HEK293T (cell line): ENCODE measurements at regions not wholly inside any gene's neighbourhood (a gene's known extent, or its start where the extent isn't known, plus 50 kb on each side); places are given as distances from the start of the nearest gene placed in this dataset.

Experiments used
- ARNT ChIP-seq: fragments of 450-650 bp; IDR thresholded peaks from 2 replicates; pipeline ENCODE4 v1.6.1; 2017; ENCODE audit warnings: mild to moderate bottlenecking
- BHLHE40 ChIP-seq: fragments of 450-650 bp; IDR thresholded peaks from 2 replicates; pipeline ENCODE4 v1.6.1; 2016; ENCODE audit warnings: mild to moderate bottlenecking, moderate library complexity, borderline replicate concordance
- CTBP1 ChIP-seq: fragments of 450-650 bp; IDR thresholded peaks from 2 replicates; pipeline ENCODE4 v1.6.1; 2016; ENCODE audit warnings: borderline replicate concordance
- ELF4 ChIP-seq: fragments of 450-650 bp; IDR thresholded peaks from 2 replicates; pipeline ENCODE4 v1.6.1; 2017; ENCODE audit warnings: antibody characterized with exemption
- FOXA1 ChIP-seq: fragments of 450-650 bp; IDR thresholded peaks from 2 replicates; pipeline ENCODE4 v1.6.1; 2016; ENCODE audit warnings: mild to moderate bottlenecking
- FOXK2 ChIP-seq: fragments of 450-650 bp; IDR thresholded peaks from 2 replicates; pipeline ENCODE4 v1.6.1; 2016; ENCODE audit warnings: mild to moderate bottlenecking
- FOXM1 ChIP-seq: fragments of 450-650 bp; IDR thresholded peaks from 2 replicates; pipeline ENCODE4 v1.6.1; 2017; ENCODE audit warnings: mild to moderate bottlenecking, borderline replicate concordance
- L3MBTL2 ChIP-seq: fragments of 450-650 bp; conservative IDR thresholded peaks from 2 replicates; pipeline ENCODE4 v1.6.1; 2016; ENCODE audit warnings: mild to moderate bottlenecking
- LEF1 ChIP-seq: fragments of 450-650 bp; IDR thresholded peaks from 2 replicates; pipeline ENCODE4 v1.6.1; 2017; ENCODE audit warnings: mild to moderate bottlenecking, borderline replicate concordance
- NFRKB ChIP-seq: fragments of 450-650 bp; IDR thresholded peaks from 2 replicates; pipeline ENCODE4 v1.6.1; 2016; ENCODE audit warnings: mild to moderate bottlenecking, moderate library complexity
- SP1 ChIP-seq: fragments of 450-650 bp; IDR thresholded peaks from 2 replicates; pipeline ENCODE4 v1.6.1; 2017
- SUZ12 ChIP-seq: fragments of 450-650 bp; IDR thresholded peaks from 2 replicates; pipeline ENCODE4 v1.6.1; 2016; ENCODE audit warnings: mild to moderate bottlenecking
- TARDBP ChIP-seq: fragments of 450-650 bp; IDR thresholded peaks from 2 replicates; pipeline ENCODE4 v1.6.1; 2016
- TF ChIP-seq, protein P1 (sequence below): fragments of 450-650 bp; IDR thresholded peaks from 2 replicates; pipeline ENCODE4 v1.6.1; 2016

DNA sequence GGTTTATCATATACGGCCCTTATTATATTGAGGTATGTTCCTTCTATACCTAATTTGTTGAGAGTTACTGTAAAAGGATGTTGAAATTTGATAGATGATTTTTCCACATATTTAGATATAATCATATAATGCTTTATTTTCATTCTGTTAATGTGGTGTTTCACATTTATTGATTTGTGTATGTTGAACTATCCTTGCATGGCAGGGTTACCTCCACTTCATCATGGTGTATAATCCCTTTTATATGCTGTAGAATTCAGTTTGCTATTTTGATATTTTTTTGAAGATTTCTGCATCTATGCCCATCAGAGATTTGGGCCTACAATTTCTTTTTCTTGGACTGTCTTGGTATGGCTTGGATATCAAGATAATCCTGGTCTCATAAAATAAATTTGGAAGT, 355.5 kb downstream of the EDEM1 start:
- TF ChIP-seq, protein P1, sequence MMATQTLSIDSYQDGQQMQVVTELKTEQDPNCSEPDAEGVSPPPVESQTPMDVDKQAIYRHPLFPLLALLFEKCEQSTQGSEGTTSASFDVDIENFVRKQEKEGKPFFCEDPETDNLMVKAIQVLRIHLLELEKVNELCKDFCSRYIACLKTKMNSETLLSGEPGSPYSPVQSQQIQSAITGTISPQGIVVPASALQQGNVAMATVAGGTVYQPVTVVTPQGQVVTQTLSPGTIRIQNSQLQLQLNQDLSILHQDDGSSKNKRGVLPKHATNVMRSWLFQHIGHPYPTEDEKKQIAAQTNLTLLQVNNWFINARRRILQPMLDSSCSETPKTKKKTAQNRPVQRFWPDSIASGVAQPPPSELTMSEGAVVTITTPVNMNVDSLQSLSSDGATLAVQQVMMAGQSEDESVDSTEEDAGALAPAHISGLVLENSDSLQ, result no peak
- TF ChIP-seq FOXK2 (no peak), SUZ12 (no peak), ELF4 (no peak), TARDBP (no peak), FOXM1 (no peak), BHLHE40 (no peak), SP1 (no peak), LEF1 (no peak), CTBP1 (no peak), NFRKB (no peak), ARNT (no peak), FOXA1 (no peak), L3MBTL2 (no peak)
